ENCODE measurements at regions not wholly inside any gene's neighbourhood (a gene's known extent, or its start where the extent isn't known, plus 50 kb on each side); places are given as distances from the start of the nearest gene placed in this dataset.

DNA sequence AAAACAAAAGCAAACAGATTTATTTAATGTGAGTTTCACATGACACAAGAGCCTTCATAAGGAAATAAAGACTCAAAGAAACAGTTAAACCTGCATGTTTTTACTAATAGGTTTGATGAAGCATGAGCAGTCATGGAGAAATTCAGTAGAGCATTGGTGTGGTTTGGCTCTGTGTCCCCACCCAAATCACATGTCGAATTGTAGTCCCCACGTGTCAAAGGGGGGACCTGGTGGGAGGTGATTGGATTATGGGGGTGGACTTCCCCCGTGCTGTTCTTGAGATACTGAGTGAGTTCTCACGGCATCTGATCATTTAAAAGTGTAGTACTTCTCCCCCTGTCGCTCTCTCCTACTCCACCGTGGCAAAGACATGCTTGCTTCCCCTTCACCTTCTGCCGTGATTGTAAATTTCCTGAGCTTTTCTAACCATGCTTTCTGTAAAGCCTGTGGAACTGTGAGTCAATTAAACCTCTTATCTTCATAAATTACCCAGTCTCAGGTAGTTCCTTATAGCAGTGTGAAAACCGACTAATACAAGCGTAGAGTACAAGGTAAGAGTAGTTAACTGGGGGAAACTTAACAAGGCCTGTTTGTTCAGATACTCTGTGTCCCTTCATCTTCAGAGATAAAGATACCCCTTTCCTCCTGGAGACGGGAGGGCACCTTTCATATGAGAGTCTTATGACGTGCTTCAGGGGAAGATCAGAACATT is 354.8 kb downstream of the SIPA1L2 start:
- TF ChIP-seq ARNT (IDR thresholded peaks at IDR 0.05), result no peak
- TF ChIP-seq LEF1 (IDR thresholded peaks at IDR 0.05; ENCODE audit: borderline replicate concordance), result no peak
